Thyroid gland (tissue), 4 donors: ENCODE measurements at regions not wholly inside any gene's neighbourhood (a gene's known extent, or its start where the extent isn't known, plus 50 kb on each side); places are given as distances from the start of the nearest gene placed in this dataset.

Experiments
- DNase-seq, 2 donors: peaks; one replicate each; pipeline ENCODE4 v3.0.0-alpha.2; 2019
- H3K27ac ChIP-seq, 3 donors: fragments of 200-600 bp; sonication (generic); 1 replicate in 2 of 3; 2 replicates in 1 of 3; pipeline ENCODE4 v1.5.1; 2016 to 2019; ENCODE audit warnings: mild to moderate bottlenecking in 1 of 3, moderate library complexity in 1 of 3
- H3K27me3 ChIP-seq: fragments of 200-600 bp; sonication (generic); one replicate; pipeline ENCODE4 v1.5.1; 2019
- H3K36me3 ChIP-seq, 2 donors: fragments of 200-600 bp; sonication (generic); one replicate each; pipeline ENCODE4 v1.5.1; 2016 to 2019
- H3K4me1 ChIP-seq, 2 donors: fragments of 200-600 bp; sonication (generic); one replicate each; pipeline ENCODE4 v1.5.1; 2017 to 2019
- H3K4me3 ChIP-seq, 3 donors: fragments of 200-600 bp; sonication (generic); replicated peaks in 1 of 3; 1 replicate in 2 of 3; 2 replicates in 1 of 3; pipeline ENCODE4 v1.5.1; 2016; ENCODE audit warnings: mild to moderate bottlenecking in 1 of 3
- H3K9me3 ChIP-seq: fragments of 200-600 bp; sonication (generic); one replicate; pipeline ENCODE4 v1.5.1; 2017
- CTCF ChIP-seq, 6 experiments: fragments of 200-600 bp in 3 of 6; fragments of 450-650 bp in 3 of 6; sonication (generic) in 3 of 6; IDR thresholded peaks; one replicate each; pipeline ENCODE4 v1.5.1; 2016 to 2019; ENCODE audit warnings: antibody characterized with exemption in 6 of 6, mild to moderate bottlenecking in 2 of 6, inconsistent platforms in 1 of 6, moderate library complexity in 1 of 6
- POLR2A ChIP-seq, 2 donors: fragments of 450-650 bp; IDR thresholded peaks; one replicate each; pipeline ENCODE4 v1.6.1; 2017; ENCODE audit warnings: antibody characterized with exemption in 2 of 2, mild to moderate bottlenecking in 2 of 2, moderate library complexity in 1 of 2
- WGBS, 2 donors: methylation state at CpG; one replicate each; pipeline ENCODE4 v1.1.5; 2017; 5-methylcytosine and 5-hydroxymethylcytosine counted together
- intact Hi-C: fragments of 100-400 bp; cut with DNase I; formaldehyde crosslinking; loops from one replicate; pipeline ENCODE4 v1.15.1; 2023

GRCh38 chr21:23612210-23612609 lies 1995.1 kb downstream of the MRPL39 start:
- WGBS, 2 donors: 90 to 91% methylated on average over 1 of the region's 1 CpG
- intact Hi-C loops: no loop called here

GRCh38 chr21:23607782-23608431 lies 1999.4 kb downstream of the MRPL39 start:
- no peak for TF ChIP-seq CTCF (IDR thresholded peaks at IDR 0.05)
- no peak for TF ChIP-seq POLR2A (IDR thresholded peaks at IDR 0.05)
- 76 to 80% methylated on average over 4 of the region's 4 CpGs for WGBS, 2 donors
- Histone ChIP-seq H3K27me3 (no peaks in the 10 kb centered on the region), H3K36me3 (no peaks in the 10 kb centered on the region), H3K4me3 (no peak overlapping the region), H3K9me3 (no peaks in the 10 kb centered on the region), H3K4me1 (no peaks in the 10 kb centered on the region), H3K27ac (no peak overlapping the region)
- intact Hi-C loops: no loop called here
- DNase-seq: no peak

More at GRCh38 chr21:23612210-23612609, 1995.1 kb downstream of the MRPL39 start:
- H3K9me3 ChIP-seq: no peaks in the 10 kb centered on the region
- H3K4me3 ChIP-seq: no peak overlapping the region
- no peaks in the 10 kb centered on the region for H3K4me1 ChIP-seq
- H3K27ac ChIP-seq: no peak overlapping the region
- no peak for DNase-seq
- H3K36me3 ChIP-seq: no peaks in the 10 kb centered on the region
- no peak for TF ChIP-seq POLR2A (IDR thresholded peaks at IDR 0.05)
- no peak for TF ChIP-seq CTCF (IDR thresholded peaks at IDR 0.05)
- no peaks in the 10 kb centered on the region for H3K27me3 ChIP-seq

- Histone ChIP-seq H3K9me3 (no peaks in the 10 kb centered on the region), H3K4me1 (no peaks in the 10 kb centered on the region), H3K36me3 (no peaks in the 10 kb centered on the region), H3K4me3 (no peak overlapping the region), H3K27ac (no peak overlapping the region), H3K27me3 (no peaks in the 10 kb centered on the region)
- intact Hi-C loops: no loop called here
- TF ChIP-seq CTCF (IDR thresholded peaks at IDR 0.05) (no peak), POLR2A (IDR thresholded peaks at IDR 0.05) (no peak)
- DNase-seq: no peak
- 88 to 91% methylated on average over 4 of the region's 4 CpGs for WGBS, 2 donors
These were observed 2005.7 kb downstream of the MRPL39 start for GRCh38 chr21:23601549-23601948.

- H3K27ac ChIP-seq: no peak overlapping the region
- WGBS, 2 donors: 78 to 80% methylated on average over 1 of the region's 1 CpG
- H3K36me3 ChIP-seq: no peaks in the 10 kb centered on the region
- no peak for TF ChIP-seq CTCF (IDR thresholded peaks at IDR 0.05)
- intact Hi-C loops: no loop called here
- DNase-seq: no peak
- no peaks in the 10 kb centered on the region for H3K27me3 ChIP-seq
- no peaks in the 10 kb centered on the region for H3K4me1 ChIP-seq
- H3K4me3 ChIP-seq: no peak overlapping the region
- no peaks in the 10 kb centered on the region for H3K9me3 ChIP-seq
These were observed 2013.7 kb downstream of the MRPL39 start for GRCh38 chr21:23593582-23593981.

- intact Hi-C loops: no loop called here
- Histone ChIP-seq H3K9me3 (no peaks in the 10 kb centered on the region), H3K4me1 (no peaks in the 10 kb centered on the region), H3K36me3 (no peaks in the 10 kb centered on the region), H3K27ac (no peak overlapping the region), H3K27me3 (no peaks in the 10 kb centered on the region), H3K4me3 (no peak overlapping the region)
- no peak for TF ChIP-seq POLR2A (IDR thresholded peaks at IDR 0.05)
- no peak for TF ChIP-seq CTCF (IDR thresholded peaks at IDR 0.05)
- DNase-seq: no peak
- 71 to 86% methylated on average over 2 of the region's 2 CpGs for WGBS, 2 donors
These were observed 2021.9 kb downstream of the MRPL39 start for GRCh38 chr21:23585419-23585818.
